ENCODE measurements at regions not wholly inside any gene's neighbourhood (a gene's known extent, or its start where the extent isn't known, plus 50 kb on each side); places are given as distances from the start of the nearest gene placed in this dataset.

- H3K4me3 ChIP-seq (ENCODE audit: insufficient read depth, low read length): no peak overlapping the region
- no peaks in the 10 kb centered on the region for H3K9me3 ChIP-seq (ENCODE audit: low read depth, low read length)
- peak overlapping the region; percentile 60 for H3K27ac ChIP-seq (ENCODE audit: low read depth, low read length)
- H3K4me1 ChIP-seq (ENCODE audit: insufficient read depth, low read length): peaks cover 8% of the 10 kb centered on the region
- H4K20me1 ChIP-seq (ENCODE audit: insufficient read depth, low read length): no peaks in the 10 kb centered on the region
- no peak overlapping the region for H2AFZ ChIP-seq (ENCODE audit: low read length)
- H3K36me3 ChIP-seq (ENCODE audit: insufficient read depth, low read length): no peaks in the 10 kb centered on the region
- no peak for DNase-seq (ENCODE audit: insufficient read length, low spot score, missing footprints)
- no peaks in the 10 kb centered on the region for H3K27me3 ChIP-seq (ENCODE audit: insufficient read depth, low read length)
- TF ChIP-seq CTCF (IDR thresholded peaks at IDR 0.05; ENCODE audit: extremely low read depth, low read depth, low read length): no peak
- H3K79me2 ChIP-seq (ENCODE audit: insufficient read depth, low read length): no peaks in the 10 kb centered on the region
- H3K4me2 ChIP-seq (ENCODE audit: insufficient read depth, low read length): peak overlapping the region; percentile 31
Measured at GRCh38 chr7:46369933-46370654, 449.0 kb upstream of the IGFBP3 start.

- Histone ChIP-seq H4K20me1 (ENCODE audit: insufficient read depth, low read length) (no peaks in the 10 kb centered on the region), H3K4me3 (ENCODE audit: insufficient read depth, low read length) (no peak overlapping the region), H3K9me3 (ENCODE audit: low read depth, low read length) (no peaks in the 10 kb centered on the region), H3K4me1 (ENCODE audit: insufficient read depth, low read length) (peaks cover 8% of the 10 kb centered on the region), H3K36me3 (ENCODE audit: insufficient read depth, low read length) (no peaks in the 10 kb centered on the region), H3K4me2 (ENCODE audit: insufficient read depth, low read length) (no peak overlapping the region), H3K79me2 (ENCODE audit: insufficient read depth, low read length) (no peaks in the 10 kb centered on the region), H2AFZ (ENCODE audit: low read length) (no peak overlapping the region), H3K27ac (ENCODE audit: low read depth, low read length) (no peak overlapping the region), H3K27me3 (ENCODE audit: insufficient read depth, low read length) (no peaks in the 10 kb centered on the region)
- no peak for DNase-seq (ENCODE audit: insufficient read length, low spot score, missing footprints)
- TF ChIP-seq CTCF (IDR thresholded peaks at IDR 0.05; ENCODE audit: extremely low read depth, low read depth, low read length): no peak
Measured at GRCh38 chr7:46368871-46369270, 447.8 kb upstream of the IGFBP3 start.

GRCh38 chr7:46366526-46366925, 445.5 kb upstream of the IGFBP3 start:
- H3K4me2 ChIP-seq (ENCODE audit: insufficient read depth, low read length): no peak overlapping the region
- H3K79me2 ChIP-seq (ENCODE audit: insufficient read depth, low read length): no peaks in the 10 kb centered on the region
- TF ChIP-seq CTCF (IDR thresholded peaks at IDR 0.05; ENCODE audit: extremely low read depth, low read depth, low read length): no peak
- no peak overlapping the region for H2AFZ ChIP-seq (ENCODE audit: low read length)
- H3K9me3 ChIP-seq (ENCODE audit: low read depth, low read length): no peaks in the 10 kb centered on the region
- H3K27me3 ChIP-seq (ENCODE audit: insufficient read depth, low read length): no peaks in the 10 kb centered on the region
- H3K4me1 ChIP-seq (ENCODE audit: insufficient read depth, low read length): peaks cover 8% of the 10 kb centered on the region
- no peaks in the 10 kb centered on the region for H3K36me3 ChIP-seq (ENCODE audit: insufficient read depth, low read length)
- no peak for DNase-seq (ENCODE audit: insufficient read length, low spot score, missing footprints)
- H3K4me3 ChIP-seq (ENCODE audit: insufficient read depth, low read length): no peak overlapping the region
- no peak overlapping the region for H3K27ac ChIP-seq (ENCODE audit: low read depth, low read length)
- H4K20me1 ChIP-seq (ENCODE audit: insufficient read depth, low read length): no peaks in the 10 kb centered on the region

GRCh38 chr7:46363688-46364087, 442.6 kb upstream of the IGFBP3 start:
- no peak for DNase-seq (ENCODE audit: insufficient read length, low spot score, missing footprints)
- no peak overlapping the region for H2AFZ ChIP-seq (ENCODE audit: low read length)
- no peaks in the 10 kb centered on the region for H3K27me3 ChIP-seq (ENCODE audit: insufficient read depth, low read length)
- H3K79me2 ChIP-seq (ENCODE audit: insufficient read depth, low read length): no peaks in the 10 kb centered on the region
- H3K4me1 ChIP-seq (ENCODE audit: insufficient read depth, low read length): no peaks in the 10 kb centered on the region
- no peaks in the 10 kb centered on the region for H4K20me1 ChIP-seq (ENCODE audit: insufficient read depth, low read length)
- no peak for TF ChIP-seq CTCF (IDR thresholded peaks at IDR 0.05; ENCODE audit: extremely low read depth, low read depth, low read length)
- no peaks in the 10 kb centered on the region for H3K36me3 ChIP-seq (ENCODE audit: insufficient read depth, low read length)
- no peak overlapping the region for H3K27ac ChIP-seq (ENCODE audit: low read depth, low read length)
- H3K9me3 ChIP-seq (ENCODE audit: low read depth, low read length): no peaks in the 10 kb centered on the region
- no peak overlapping the region for H3K4me3 ChIP-seq (ENCODE audit: insufficient read depth, low read length)
- H3K4me2 ChIP-seq (ENCODE audit: insufficient read depth, low read length): no peak overlapping the region

All from osteoblast (primary cell).